ENCODE measurements at regions not wholly inside any gene's neighbourhood (a gene's known extent, or its start where the extent isn't known, plus 50 kb on each side); places are given as distances from the start of the nearest gene placed in this dataset.

DNA sequence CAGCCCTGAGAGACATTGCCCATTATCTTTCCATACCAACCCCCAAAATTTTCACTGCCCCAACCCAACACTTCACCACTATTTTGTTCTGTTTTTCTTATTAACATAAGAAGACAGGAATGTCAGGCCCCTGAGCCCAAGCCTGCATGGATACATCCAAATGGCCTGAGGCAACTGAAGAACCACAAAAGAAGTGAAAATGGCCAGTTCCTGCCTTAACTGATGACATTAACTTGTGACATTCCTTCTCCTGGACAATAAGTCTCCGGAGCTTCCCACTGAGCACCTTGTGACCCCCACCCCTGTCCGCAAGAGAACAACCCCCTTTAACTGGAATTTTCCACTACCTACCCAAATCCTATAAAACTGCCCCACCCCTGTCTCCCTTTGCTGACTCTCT is 1076.4 kb upstream of the GHITM start:
- no peak for TF ChIP-seq POLR2A (IDR thresholded peaks at IDR 0.05)
- TF ChIP-seq, protein P1, sequence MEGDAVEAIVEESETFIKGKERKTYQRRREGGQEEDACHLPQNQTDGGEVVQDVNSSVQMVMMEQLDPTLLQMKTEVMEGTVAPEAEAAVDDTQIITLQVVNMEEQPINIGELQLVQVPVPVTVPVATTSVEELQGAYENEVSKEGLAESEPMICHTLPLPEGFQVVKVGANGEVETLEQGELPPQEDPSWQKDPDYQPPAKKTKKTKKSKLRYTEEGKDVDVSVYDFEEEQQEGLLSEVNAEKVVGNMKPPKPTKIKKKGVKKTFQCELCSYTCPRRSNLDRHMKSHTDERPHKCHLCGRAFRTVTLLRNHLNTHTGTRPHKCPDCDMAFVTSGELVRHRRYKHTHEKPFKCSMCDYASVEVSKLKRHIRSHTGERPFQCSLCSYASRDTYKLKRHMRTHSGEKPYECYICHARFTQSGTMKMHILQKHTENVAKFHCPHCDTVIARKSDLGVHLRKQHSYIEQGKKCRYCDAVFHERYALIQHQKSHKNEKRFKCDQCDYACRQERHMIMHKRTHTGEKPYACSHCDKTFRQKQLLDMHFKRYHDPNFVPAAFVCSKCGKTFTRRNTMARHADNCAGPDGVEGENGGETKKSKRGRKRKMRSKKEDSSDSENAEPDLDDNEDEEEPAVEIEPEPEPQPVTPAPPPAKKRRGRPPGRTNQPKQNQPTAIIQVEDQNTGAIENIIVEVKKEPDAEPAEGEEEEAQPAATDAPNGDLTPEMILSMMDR (IDR thresholded peaks at IDR 0.05) = no peak
- Histone ChIP-seq H3K9me3 (no peaks in the 10 kb centered on the region), H3K36me3 (no peaks in the 10 kb centered on the region), H3K27me3 (no peaks in the 10 kb centered on the region), H3K27ac (no peak overlapping the region), H3K4me1 (no peaks in the 10 kb centered on the region), H3K4me3 (no peak overlapping the region)
- intact Hi-C loops (cut with DNase I) = no loop called here
- 89 to 100% (median 92%) methylated on average over 2 of the region's 2 CpGs for WGBS, 4 donors
- no peak for DNase-seq
- no peak for ATAC-seq

GRCh38 chr10:83073472-83073871 is 1065.8 kb upstream of the GHITM start:
- H3K27me3 ChIP-seq = no peaks in the 10 kb centered on the region
- H3K27ac ChIP-seq = no peak overlapping the region
- H3K4me1 ChIP-seq = peaks cover 0 to 14% (median 2%) of the 10 kb centered on the region in 12 donors
- H3K9me3 ChIP-seq = no peaks in the 10 kb centered on the region
- H3K4me3 ChIP-seq = no peak overlapping the region
- H3K36me3 ChIP-seq = no peaks in the 10 kb centered on the region
- intact Hi-C loops (cut with DNase I) = no loop called here
- DNase-seq (no peak), ATAC-seq (no peak)
- TF ChIP-seq POLR2A (IDR thresholded peaks at IDR 0.05) = no peak
- TF ChIP-seq, protein P1 (IDR thresholded peaks at IDR 0.05) = no peak
- 85 to 100% (median 90%) methylated on average over 1 of the region's 1 CpG for WGBS, 4 donors

DNA sequence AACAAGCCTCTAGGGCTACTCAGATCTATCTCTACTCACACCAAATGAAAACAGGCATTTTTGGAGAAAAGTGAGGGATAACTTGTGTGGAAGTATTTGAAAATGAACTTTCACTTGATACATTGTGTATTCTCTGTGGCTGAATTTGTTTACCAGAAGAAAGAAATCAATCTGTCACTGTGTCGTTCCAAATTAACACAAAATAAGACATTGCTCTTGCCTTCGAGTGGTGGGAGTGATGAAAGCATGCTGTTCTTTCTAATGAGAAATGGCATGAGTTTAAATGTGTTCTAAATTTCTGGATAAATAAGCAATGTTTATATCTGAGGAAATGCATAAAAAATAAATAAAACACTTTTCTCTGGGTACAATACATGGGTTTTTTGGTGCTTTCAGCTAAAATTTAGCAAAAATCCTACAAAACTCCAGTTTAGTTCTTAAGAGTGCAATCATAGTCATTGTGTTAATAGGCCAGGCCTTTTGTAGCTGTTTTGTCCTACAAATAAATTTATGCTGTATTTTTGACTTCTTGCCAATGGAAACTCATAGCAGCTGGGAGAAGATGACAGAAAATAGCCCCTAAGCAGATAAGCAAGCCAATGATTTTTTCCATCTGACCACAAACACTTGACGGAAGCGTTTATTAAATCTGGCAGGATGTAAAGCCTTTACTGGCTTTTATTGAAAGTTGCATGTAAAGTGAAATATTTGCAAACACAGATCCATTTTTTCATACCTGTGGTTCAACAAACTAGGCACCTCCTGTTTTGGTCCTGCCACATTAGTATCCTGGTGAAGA is 1064.1 kb upstream of the GHITM start:
- intact Hi-C loops (cut with DNase I) = no loop called here
- 39 to 49% (median 45%) methylated on average over 4 of the region's 4 CpGs for WGBS, 4 donors
- H3K27ac ChIP-seq = peak overlapping the region in 3 of 12 donors; percentile 15 to 28 (median 28)

GRCh38 chr10:83075815-83076355 is 1063.4 kb upstream of the GHITM start:
- H3K4me3 ChIP-seq = no peak overlapping the region
- H3K36me3 ChIP-seq = no peaks in the 10 kb centered on the region
- H3K27ac ChIP-seq = peak overlapping the region in 2 of 12 donors; percentile 5 to 15
- DNase-seq = no peak
- ATAC-seq = no peak
- H3K27me3 ChIP-seq = no peaks in the 10 kb centered on the region
- H3K4me1 ChIP-seq = peaks cover 0 to 14% (median 2%) of the 10 kb centered on the region in 12 donors
- no peak for TF ChIP-seq POLR2A (IDR thresholded peaks at IDR 0.05)
- TF ChIP-seq, protein P1 (IDR thresholded peaks at IDR 0.05) = no peak
- no peaks in the 10 kb centered on the region for H3K9me3 ChIP-seq
- intact Hi-C loops (cut with DNase I) = no loop called here

More for the DNA sequence above, 1064.1 kb upstream of the GHITM start:
- H3K9me3 ChIP-seq = no peaks in the 10 kb centered on the region
- peak in 1 of 4 donors; percentile 36 for ATAC-seq
- no peaks in the 10 kb centered on the region for H3K27me3 ChIP-seq
- H3K36me3 ChIP-seq = no peaks in the 10 kb centered on the region
- TF ChIP-seq, protein P1 (IDR thresholded peaks at IDR 0.05) = no peak
- no peak for TF ChIP-seq POLR2A (IDR thresholded peaks at IDR 0.05)
- no peak overlapping the region for H3K4me3 ChIP-seq
- H3K4me1 ChIP-seq = peaks cover 0 to 14% (median 2%) of the 10 kb centered on the region in 12 donors
- no peak for DNase-seq

All from heart left ventricle (tissue), 16 donors.